WTC11 (cell line): ENCODE measurements at regions not wholly inside any gene's neighbourhood (a gene's known extent, or its start where the extent isn't known, plus 50 kb on each side); places are given as distances from the start of the nearest gene placed in this dataset.

Experiments used
- FOXJ3 ChIP-seq: sonication (generic); formaldehyde crosslinking; IDR thresholded peaks from 2 replicates; pipeline ENCODE4 v1.9.0; 2021; ENCODE audit warnings: missing genetic modification reagents, mild to moderate bottlenecking, borderline replicate concordance
- ZBTB21 ChIP-seq: sonication (generic); formaldehyde crosslinking; IDR thresholded peaks from 2 replicates; pipeline ENCODE4 v1.8.1; 2023; ENCODE audit warnings: mild to moderate bottlenecking, missing genetic modification reagents, borderline replicate concordance
- TF ChIP-seq, protein P1 (sequence below): fragments of 200-600 bp; IDR thresholded peaks from 2 replicates; pipeline ENCODE4 v1.8.0; 2022; ENCODE audit warnings: antibody characterized with exemption
- TF ChIP-seq, protein P2 (sequence below): sonication (generic); formaldehyde crosslinking; IDR thresholded peaks from 2 replicates; pipeline ENCODE4 v1.8.1; 2023; ENCODE audit warnings: mild to moderate bottlenecking, missing genetic modification reagents
- TF ChIP-seq, protein P3 (sequence below): sonication (generic); formaldehyde crosslinking; IDR thresholded peaks from 2 replicates; pipeline ENCODE4 v1.8.0; 2022; ENCODE audit warnings: missing genetic modification reagents
- TF ChIP-seq, protein P4 (sequence below): sonication (generic); formaldehyde crosslinking; IDR thresholded peaks from 2 replicates; pipeline ENCODE4 v1.8.0; 2022; ENCODE audit warnings: mild to moderate bottlenecking, missing genetic modification reagents

DNA sequence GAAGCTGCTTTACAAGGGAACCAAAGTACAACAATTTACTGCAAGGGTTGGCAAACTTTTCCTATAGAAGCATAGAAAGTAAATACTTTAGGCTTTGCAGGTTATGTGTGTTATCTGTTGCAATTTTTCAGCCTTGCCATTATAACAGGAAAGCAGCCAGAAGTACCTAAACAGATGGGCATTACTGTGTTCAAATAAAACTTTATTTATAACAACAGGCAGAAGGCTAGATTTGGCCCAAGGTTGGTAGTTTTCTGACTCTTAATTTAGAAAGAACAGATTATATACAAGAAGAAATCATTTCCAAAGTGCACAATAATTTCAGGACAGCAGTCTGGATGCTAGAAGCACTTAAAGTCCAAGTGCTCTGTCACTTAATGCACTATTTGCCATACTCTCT is 307.1 kb downstream of the ANKRD7 start:
- TF ChIP-seq ZBTB21 (CRISPR knock-in tag) (no peak), FOXJ3 (CRISPR knock-in tag) (no peak)
- TF ChIP-seq, protein P1, sequence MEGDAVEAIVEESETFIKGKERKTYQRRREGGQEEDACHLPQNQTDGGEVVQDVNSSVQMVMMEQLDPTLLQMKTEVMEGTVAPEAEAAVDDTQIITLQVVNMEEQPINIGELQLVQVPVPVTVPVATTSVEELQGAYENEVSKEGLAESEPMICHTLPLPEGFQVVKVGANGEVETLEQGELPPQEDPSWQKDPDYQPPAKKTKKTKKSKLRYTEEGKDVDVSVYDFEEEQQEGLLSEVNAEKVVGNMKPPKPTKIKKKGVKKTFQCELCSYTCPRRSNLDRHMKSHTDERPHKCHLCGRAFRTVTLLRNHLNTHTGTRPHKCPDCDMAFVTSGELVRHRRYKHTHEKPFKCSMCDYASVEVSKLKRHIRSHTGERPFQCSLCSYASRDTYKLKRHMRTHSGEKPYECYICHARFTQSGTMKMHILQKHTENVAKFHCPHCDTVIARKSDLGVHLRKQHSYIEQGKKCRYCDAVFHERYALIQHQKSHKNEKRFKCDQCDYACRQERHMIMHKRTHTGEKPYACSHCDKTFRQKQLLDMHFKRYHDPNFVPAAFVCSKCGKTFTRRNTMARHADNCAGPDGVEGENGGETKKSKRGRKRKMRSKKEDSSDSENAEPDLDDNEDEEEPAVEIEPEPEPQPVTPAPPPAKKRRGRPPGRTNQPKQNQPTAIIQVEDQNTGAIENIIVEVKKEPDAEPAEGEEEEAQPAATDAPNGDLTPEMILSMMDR: no peak
- TF ChIP-seq, protein P2, sequence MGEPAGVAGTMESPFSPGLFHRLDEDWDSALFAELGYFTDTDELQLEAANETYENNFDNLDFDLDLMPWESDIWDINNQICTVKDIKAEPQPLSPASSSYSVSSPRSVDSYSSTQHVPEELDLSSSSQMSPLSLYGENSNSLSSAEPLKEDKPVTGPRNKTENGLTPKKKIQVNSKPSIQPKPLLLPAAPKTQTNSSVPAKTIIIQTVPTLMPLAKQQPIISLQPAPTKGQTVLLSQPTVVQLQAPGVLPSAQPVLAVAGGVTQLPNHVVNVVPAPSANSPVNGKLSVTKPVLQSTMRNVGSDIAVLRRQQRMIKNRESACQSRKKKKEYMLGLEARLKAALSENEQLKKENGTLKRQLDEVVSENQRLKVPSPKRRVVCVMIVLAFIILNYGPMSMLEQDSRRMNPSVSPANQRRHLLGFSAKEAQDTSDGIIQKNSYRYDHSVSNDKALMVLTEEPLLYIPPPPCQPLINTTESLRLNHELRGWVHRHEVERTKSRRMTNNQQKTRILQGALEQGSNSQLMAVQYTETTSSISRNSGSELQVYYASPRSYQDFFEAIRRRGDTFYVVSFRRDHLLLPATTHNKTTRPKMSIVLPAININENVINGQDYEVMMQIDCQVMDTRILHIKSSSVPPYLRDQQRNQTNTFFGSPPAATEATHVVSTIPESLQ (CRISPR knock-in tag): no peak
- TF ChIP-seq, protein P3, sequence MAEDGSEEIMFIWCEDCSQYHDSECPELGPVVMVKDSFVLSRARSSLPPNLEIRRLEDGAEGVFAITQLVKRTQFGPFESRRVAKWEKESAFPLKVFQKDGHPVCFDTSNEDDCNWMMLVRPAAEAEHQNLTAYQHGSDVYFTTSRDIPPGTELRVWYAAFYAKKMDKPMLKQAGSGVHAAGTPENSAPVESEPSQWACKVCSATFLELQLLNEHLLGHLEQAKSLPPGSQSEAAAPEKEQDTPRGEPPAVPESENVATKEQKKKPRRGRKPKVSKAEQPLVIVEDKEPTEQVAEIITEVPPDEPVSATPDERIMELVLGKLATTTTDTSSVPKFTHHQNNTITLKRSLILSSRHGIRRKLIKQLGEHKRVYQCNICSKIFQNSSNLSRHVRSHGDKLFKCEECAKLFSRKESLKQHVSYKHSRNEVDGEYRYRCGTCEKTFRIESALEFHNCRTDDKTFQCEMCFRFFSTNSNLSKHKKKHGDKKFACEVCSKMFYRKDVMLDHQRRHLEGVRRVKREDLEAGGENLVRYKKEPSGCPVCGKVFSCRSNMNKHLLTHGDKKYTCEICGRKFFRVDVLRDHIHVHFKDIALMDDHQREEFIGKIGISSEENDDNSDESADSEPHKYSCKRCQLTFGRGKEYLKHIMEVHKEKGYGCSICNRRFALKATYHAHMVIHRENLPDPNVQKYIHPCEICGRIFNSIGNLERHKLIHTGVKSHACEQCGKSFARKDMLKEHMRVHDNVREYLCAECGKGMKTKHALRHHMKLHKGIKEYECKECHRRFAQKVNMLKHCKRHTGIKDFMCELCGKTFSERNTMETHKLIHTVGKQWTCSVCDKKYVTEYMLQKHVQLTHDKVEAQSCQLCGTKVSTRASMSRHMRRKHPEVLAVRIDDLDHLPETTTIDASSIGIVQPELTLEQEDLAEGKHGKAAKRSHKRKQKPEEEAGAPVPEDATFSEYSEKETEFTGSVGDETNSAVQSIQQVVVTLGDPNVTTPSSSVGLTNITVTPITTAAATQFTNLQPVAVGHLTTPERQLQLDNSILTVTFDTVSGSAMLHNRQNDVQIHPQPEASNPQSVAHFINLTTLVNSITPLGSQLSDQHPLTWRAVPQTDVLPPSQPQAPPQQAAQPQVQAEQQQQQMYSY: no peak
- TF ChIP-seq, protein P4, sequence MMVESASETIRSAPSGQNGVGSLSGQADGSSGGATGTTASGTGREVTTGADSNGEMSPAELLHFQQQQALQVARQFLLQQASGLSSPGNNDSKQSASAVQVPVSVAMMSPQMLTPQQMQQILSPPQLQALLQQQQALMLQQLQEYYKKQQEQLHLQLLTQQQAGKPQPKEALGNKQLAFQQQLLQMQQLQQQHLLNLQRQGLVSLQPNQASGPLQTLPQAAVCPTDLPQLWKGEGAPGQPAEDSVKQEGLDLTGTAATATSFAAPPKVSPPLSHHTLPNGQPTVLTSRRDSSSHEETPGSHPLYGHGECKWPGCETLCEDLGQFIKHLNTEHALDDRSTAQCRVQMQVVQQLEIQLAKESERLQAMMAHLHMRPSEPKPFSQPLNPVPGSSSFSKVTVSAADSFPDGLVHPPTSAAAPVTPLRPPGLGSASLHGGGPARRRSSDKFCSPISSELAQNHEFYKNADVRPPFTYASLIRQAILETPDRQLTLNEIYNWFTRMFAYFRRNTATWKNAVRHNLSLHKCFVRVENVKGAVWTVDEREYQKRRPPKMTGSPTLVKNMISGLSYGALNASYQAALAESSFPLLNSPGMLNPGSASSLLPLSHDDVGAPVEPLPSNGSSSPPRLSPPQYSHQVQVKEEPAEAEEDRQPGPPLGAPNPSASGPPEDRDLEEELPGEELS (CRISPR knock-in tag): no peak
